ENCODE measurements at regions not wholly inside any gene's neighbourhood (a gene's known extent, or its start where the extent isn't known, plus 50 kb on each side); places are given as distances from the start of the nearest gene placed in this dataset.
"Not testable (repeated sequence)": the region's sequence is repeated elsewhere in the genome, so short reads cannot be mapped to it uniquely, and the experiment has no call there.

- DNase-seq (ENCODE audit: low read depth in 2 of 2): no peak
Measured at GRCh38 chr9:89837934-89838310, 233.1 kb downstream of the GADD45G start.

- DNase-seq (ENCODE audit: low read depth in 2 of 2): no peak
Measured at GRCh38 chr9:89838621-89839020, 233.8 kb downstream of the GADD45G start.

GRCh38 chr9:89839449-89839848 is 234.6 kb downstream of the GADD45G start:
- DNase-seq (ENCODE audit: low read depth in 2 of 2): no peak

GRCh38 chr9:89839952-89840351 is 235.1 kb downstream of the GADD45G start:
- DNase-seq (ENCODE audit: low read depth in 2 of 2): no peak

GRCh38 chr9:89841456-89841855 is 236.6 kb downstream of the GADD45G start:
- DNase-seq (ENCODE audit: low read depth in 2 of 2): no peak

GRCh38 chr9:89842267-89842768 is 237.5 kb downstream of the GADD45G start:
- DNase-seq (ENCODE audit: low read depth in 2 of 2): no peak

- no peak for DNase-seq (ENCODE audit: low read depth in 2 of 2)
Measured at GRCh38 chr9:89843074-89843473, 238.3 kb downstream of the GADD45G start.

- no peak for DNase-seq (ENCODE audit: low read depth in 2 of 2)
Measured at GRCh38 chr9:89843591-89843990, 238.8 kb downstream of the GADD45G start.

- DNase-seq (ENCODE audit: low read depth in 2 of 2): no peak
Measured at GRCh38 chr9:89844075-89844474, 239.3 kb downstream of the GADD45G start.

- no peak for DNase-seq (ENCODE audit: low read depth in 2 of 2)
Measured at GRCh38 chr9:89844535-89844934, 239.7 kb downstream of the GADD45G start.

- no peak for DNase-seq (ENCODE audit: low read depth in 2 of 2)
Measured at GRCh38 chr9:89845321-89845720, 240.5 kb downstream of the GADD45G start.

GRCh38 chr9:89845862-89846261 is 241.1 kb downstream of the GADD45G start:
- DNase-seq (ENCODE audit: low read depth in 2 of 2): no peak

GRCh38 chr9:89848060-89849040 is 243.5 kb downstream of the GADD45G start:
- no peak for DNase-seq (ENCODE audit: low read depth in 2 of 2)

GRCh38 chr9:89849096-89849495 is 244.3 kb downstream of the GADD45G start:
- no peak for DNase-seq (ENCODE audit: low read depth in 2 of 2)

GRCh38 chr9:89850153-89850552 is 245.3 kb downstream of the GADD45G start:
- no peak for DNase-seq (ENCODE audit: low read depth in 2 of 2)

- no peak for DNase-seq (ENCODE audit: low read depth in 2 of 2)
Measured at GRCh38 chr9:89850631-89851325, 246.0 kb downstream of the GADD45G start.

- no peak for DNase-seq (ENCODE audit: low read depth in 2 of 2)
Measured at GRCh38 chr9:89853161-89853560, 248.3 kb downstream of the GADD45G start.

GRCh38 chr9:89853931-89854330 is 249.1 kb downstream of the GADD45G start:
- no peak for DNase-seq (ENCODE audit: low read depth in 2 of 2)

GRCh38 chr9:89854715-89855475 is 250.1 kb downstream of the GADD45G start:
- no peak for DNase-seq (ENCODE audit: low read depth in 2 of 2)

- not testable (repeated sequence) for DNase-seq (ENCODE audit: low read depth in 2 of 2)
Measured at GRCh38 chr9:89856296-89856695, 251.5 kb downstream of the GADD45G start.

- DNase-seq (ENCODE audit: low read depth in 2 of 2): not testable (repeated sequence)
Measured at GRCh38 chr9:89856950-89857349, 252.1 kb downstream of the GADD45G start.

GRCh38 chr9:89859842-89860241 is 255.0 kb downstream of the GADD45G start:
- not testable (repeated sequence) for DNase-seq (ENCODE audit: low read depth in 2 of 2)

All from stimulated activated CD4-positive, alpha-beta T cell treated with anti-CD3 and anti-CD28 coated beads, Interleukin-4, amount 100 ng/mL, for 48 hours (primary cell).